Gastrocnemius medialis (tissue), 4 donors: ENCODE measurements at regions not wholly inside any gene's neighbourhood (a gene's known extent, or its start where the extent isn't known, plus 50 kb on each side); places are given as distances from the start of the nearest gene placed in this dataset.

Source experiments
- CTCF ChIP-seq, 5 experiments: fragments of 450-650 bp in 3 of 5; fragments of 200-600 bp in 2 of 5; sonication (generic) in 2 of 5; IDR thresholded peaks in 4 of 5; conservative IDR thresholded peaks in 1 of 5; 1 replicate in 4 of 5; 2 replicates in 1 of 5; pipeline ENCODE4 v1.5.1; 2016 to 2019; ENCODE audit warnings: antibody characterized with exemption in 5 of 5, mild to moderate bottlenecking in 3 of 5, moderate library complexity in 3 of 5
- POLR2A ChIP-seq, 2 donors: fragments of 450-650 bp; IDR thresholded peaks; one replicate each; pipeline ENCODE4 v1.6.1; 2017; ENCODE audit warnings: antibody characterized with exemption in 2 of 2, mild to moderate bottlenecking in 2 of 2, moderate library complexity in 2 of 2

GRCh38 chr20:19847383-19847782 is 89.3 kb downstream of the RIN2 start:
- TF ChIP-seq CTCF (IDR thresholded peaks at IDR 0.05 in 4 of 5, conservative IDR thresholded peaks at IDR 0.05 in 1 of 5) (no peak), POLR2A (IDR thresholded peaks at IDR 0.05) (no peak)
